Epidermal melanocyte (primary cell): ENCODE measurements at regions not wholly inside any gene's neighbourhood (a gene's known extent, or its start where the extent isn't known, plus 50 kb on each side); places are given as distances from the start of the nearest gene placed in this dataset.

Experiments
- DNase-seq: peaks from one replicate; pipeline ENCODE4 v3.0.0; 2011; ENCODE audit warnings: low spot score; ENCODE audit not compliant: insufficient read length

DNA sequence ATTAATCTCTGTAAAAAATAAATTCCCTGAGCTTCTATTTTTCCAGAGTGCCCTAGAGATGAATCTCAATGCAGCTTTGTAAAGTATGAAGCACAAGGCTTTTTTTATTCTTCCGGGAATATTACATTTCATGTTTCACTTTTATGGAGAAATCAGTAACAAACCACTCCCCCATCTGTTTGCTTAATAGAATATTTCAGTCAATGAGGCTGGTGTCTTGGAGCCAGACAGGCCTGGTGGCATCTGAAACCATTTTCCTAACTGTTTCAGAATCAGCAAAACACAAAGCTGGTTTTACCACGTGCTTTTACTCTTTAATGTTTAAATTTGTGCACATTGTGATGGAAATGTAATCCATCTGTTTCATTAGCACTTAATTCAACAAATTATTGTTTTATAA is 400.8 kb upstream of the HSF2 start:
- no peak for DNase-seq

DNA sequence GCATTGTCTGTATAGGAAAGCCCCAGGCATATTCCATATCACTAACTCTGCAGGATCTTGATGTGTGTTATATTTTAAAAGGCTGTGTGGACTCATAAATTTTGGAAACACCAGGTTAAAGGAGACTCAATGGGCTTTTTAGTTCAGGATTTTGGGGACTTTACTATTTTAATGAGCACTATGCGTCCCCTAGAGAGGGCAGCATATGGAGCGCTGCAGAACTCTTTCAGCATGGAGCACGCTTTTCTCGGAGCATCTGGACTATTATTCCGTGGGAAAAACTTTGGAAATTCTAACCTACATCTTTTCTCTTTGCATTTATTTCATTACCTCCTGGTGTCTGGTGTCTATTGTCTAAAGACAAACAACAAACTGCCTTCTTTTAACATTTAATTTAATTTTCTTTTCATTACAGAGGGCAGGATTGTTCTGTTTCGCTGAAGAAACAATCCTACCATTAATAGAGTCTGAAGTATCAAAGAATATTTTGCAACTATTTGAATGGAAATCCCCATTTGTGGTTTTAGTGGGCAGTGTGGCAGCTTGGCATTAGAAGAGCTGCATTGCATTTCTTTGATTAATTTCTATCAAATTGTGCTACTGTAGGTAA is 399.9 kb upstream of the HSF2 start:
- no peak for DNase-seq

DNA sequence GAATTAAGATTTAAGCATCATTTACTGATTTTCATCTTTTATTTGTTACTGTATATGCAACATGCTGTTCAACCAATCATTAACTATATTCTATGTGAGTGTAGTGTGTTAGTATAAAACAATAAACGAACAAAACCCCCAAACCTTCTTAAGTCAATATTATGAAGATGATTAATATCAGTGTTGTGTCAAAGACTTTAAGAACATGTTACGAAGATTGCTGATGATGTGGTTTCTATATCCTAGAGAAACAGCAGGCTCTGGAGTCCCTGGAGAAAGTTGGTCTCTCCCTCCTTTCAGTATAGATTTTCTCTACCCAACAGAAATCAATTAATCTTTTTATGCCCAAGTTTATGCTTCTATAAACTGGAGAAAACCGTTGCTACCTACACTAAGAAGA is 393.8 kb upstream of the HSF2 start:
- no peak for DNase-seq

DNA sequence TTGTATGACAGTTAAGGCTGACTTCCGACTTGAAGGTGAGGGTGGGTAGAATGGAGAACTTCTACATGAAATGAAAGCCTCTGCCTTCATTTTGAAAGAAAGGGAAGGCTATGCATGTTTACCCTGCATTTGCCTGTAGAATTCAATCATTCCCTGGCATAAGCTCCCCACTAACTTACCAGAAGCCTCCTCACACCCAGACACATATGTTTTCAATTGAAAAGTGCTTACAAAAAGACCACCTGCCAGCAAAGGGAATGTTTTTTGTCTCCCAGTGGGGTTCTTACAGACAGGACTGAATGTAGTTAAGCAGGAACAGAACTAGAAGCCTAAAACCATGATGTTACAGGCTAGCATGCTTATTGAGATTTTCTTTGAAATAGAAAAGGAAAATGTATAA is 392.1 kb upstream of the HSF2 start:
- DNase-seq = no peak

DNA sequence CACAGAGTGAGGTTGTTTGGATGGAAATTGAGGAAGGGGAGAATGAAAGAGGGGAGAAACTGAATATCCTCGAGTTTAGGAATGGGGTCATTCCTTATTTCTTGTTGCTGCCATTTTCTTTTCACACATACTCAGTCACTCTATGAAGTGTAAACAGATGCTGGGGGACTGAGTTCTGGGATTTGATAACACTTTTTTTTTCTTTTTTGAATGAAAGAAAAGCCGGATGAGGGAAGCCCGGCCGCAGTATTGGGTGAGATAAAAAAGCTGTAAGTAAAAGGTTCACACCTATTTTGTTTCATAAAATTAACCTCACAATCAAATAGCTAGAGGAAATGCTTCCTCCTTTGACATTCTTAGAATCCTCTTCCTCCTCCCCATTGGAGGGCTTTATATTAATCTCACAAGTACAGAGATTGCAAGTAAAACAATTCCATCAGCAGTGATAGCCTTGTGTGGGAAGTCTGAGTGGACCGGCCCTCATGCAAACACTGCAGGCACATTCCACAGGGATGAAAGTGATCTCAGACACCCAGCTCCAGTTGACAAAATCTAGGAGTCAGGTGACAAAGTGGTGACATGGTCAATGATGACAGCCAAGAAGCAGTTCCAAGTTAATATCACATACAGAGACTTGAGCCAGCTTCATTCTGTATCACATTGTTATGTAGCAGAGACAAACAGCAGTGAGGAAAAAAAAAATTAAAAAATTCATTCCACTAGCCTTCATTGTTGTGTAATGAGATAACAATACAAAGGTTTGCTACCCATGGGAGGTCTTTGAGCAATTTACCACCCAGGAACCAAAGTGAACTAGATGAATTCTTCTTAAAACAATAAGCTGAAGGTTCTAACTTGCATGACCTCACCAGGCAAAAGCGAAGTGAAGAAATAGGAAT is 391.1 kb upstream of the HSF2 start:
- no peak for DNase-seq

DNA sequence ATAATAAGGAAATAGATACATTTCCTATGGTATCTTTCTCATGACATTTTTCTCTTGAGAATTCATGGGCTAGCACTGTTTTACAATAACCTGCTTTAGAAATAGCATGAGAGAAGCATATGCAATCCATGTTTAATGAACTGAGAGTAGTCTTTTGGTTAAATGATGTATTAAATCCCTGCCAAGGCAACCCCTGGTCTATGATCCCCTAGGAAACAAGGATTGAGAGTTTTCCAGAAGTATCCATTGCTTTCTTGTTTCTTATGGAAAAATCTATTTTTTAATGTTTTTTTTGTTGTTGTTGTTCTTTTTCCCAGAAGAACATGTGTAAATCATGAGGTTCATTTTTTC is 390.5 kb upstream of the HSF2 start:
- no peak for DNase-seq

DNA sequence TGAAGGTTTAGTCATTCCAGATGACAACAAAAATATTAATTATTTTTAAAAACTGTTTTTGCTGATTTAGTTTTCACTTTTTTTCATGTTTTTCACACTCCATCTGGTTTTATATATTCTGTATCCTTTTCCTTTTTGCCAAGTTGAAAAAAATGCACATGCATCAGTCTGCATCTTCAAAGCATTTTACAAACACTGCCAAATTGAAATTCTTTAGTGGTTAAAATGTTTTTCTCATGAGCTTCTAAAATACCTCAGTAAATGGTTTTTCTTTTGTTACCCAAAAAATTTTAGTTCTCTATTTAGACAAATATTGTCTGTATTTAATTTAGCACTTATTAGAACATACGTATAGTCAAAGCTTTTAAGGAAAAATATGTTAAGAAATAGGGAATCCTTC is 386.9 kb upstream of the HSF2 start:
- no peak for DNase-seq

DNA sequence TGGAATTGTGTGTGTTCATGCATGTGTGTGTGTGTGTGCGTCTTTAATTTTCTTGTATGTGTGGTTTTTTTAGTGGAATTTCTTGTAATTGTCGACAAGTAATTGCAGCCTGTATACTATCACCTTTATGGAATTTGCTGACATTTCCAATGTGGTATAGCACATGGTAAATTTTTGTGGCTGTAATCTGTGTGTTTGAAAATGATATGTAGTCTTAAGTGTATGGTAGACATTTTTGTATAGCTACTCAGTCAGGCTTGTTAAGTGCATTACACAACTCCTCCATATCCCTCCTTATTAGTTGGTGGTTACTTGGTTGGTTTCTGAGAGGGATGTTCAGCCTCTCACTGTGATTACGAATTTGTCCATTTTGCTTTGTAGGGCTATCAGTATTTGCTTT is 384.5 kb upstream of the HSF2 start:
- DNase-seq = no peak

DNA sequence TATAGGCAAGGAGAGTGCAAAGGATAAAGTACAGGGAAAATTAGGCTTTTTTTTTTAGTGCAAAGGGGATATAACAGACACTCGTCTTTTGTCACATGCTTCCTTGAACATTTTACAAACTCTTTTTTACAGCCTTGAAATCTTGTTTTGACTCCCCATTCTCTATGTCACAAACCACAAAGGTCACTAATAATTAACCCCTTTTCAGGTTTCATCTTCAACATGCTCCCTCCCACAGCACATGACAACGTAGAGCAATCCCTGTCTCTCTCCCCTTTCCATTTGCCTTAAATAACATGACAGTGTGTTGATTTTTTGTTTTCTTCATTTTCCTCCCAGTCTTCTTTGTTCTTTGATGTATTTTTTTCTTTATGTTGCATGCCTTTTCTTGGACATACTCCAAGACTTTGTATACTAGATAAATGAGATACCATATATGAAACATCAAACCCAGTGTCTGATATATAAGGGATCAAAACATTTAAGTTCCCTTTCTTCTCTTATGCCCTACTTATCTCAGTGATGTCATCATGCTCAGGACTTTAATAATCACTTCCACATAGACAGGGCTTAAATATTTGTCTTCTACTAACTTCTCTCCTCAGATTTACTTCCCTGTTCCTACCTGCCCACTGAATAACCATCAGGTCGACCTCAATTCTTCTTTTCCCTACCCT is 378.7 kb upstream of the HSF2 start:
- DNase-seq = no peak

DNA sequence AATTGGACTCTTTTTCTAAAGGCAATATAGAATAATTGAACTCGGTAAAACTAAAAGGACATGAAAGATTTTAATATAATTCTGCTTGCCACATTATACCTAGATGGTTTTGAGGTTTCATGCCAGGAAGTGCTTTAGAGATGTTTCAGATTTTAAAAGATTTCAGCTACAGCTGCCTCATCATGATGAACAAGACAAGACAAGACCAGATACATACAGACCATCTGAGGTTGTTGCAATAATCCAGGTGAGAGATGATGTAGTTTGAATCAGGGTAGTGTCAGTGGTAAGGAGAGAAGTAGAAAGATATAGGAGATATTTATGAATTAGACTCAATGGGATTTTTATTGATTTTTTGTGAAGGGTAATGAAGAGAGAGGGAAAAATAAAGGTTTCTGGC is 374.3 kb upstream of the HSF2 start:
- DNase-seq = no peak

DNA sequence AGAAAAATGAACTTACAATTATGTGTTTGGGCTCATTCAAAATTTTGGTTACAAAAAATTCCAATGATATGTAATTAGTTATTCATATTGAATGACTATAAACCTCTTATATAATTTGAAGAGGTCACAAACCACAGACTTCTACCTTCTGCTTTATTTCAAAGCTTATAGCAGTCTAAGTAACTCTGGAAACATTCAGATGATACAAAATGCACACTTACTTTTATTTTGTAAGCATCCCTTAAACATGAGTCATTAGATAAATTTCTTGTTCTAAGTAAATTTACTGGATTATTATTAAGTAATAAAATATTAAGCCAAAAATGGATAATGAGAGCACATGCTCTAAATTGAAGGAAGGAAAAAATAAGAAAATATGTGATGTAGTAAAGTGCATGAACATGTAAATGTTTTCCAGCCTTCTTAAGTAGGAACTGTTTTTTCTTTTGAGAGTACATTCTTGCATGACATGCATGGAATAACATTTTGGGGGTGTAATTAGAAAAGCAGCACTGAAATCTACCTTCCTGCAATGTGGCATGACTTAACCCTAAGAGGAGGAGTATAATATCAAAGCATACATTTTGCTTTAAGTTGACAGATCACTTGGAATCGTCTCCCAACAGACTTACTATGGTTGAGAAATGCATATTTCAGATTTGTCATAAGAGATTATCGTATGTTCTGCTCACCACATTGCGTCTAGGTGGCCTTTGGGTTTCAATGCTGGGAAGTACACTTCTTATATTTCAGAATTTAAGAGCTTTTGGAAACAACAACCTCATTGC is 372.7 kb upstream of the HSF2 start:
- no peak for DNase-seq

DNA sequence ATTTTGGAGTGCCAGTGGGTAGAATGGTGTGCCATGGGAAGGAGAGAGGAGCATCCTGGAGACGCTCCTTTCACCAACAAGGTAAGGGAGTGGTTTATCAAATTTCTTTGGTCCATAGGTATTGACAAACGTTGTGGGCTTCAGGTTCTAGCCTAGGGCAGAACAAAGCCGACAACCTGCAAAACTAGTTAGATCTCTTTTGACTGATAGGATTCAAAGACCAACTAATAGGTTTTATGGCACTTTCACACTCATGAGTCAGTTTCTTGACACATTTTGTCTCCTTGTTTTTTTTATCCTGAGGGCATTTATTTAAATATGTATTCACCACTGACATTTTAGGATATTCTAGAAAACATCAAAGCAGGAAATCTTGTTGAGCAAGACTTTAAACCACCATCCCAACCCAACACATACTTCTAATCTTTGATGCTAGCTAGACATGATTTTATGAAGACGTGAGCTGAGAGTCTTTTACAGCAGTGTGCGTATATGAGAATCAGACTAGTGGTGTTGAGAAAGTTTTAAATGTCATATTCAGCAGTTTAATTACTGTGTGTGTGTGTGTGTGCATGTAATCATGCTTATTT is 370.4 kb upstream of the HSF2 start:
- DNase-seq = no peak

DNA sequence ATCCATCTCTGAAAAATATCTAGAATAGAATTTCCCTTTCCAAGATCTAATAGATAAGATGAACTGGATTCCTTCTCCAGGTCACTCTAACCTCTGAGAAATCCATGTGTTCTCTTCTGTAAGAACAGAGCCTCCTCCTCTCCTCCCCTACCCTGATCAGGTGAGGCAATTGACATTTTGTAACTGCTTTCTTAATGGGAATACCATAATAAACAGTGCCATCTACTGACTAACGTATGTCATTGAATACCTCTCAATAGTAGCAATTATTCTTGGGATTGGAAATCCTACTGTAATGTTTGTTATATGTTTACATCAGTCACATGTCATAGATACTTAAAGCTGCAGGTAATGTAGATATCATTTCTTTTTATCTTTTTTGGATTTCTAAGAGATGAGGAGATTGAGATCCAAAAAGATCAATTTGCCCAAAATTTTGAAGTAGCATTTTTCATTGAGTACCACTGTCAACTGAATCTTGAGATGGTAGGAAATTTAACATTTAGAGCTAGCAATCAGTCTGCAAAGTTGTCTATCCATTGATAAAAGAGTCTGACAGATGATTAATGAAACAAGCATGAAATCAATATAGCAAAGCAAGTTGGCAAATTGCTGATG is 365.8 kb upstream of the HSF2 start:
- DNase-seq = peak; percentile 49

DNA sequence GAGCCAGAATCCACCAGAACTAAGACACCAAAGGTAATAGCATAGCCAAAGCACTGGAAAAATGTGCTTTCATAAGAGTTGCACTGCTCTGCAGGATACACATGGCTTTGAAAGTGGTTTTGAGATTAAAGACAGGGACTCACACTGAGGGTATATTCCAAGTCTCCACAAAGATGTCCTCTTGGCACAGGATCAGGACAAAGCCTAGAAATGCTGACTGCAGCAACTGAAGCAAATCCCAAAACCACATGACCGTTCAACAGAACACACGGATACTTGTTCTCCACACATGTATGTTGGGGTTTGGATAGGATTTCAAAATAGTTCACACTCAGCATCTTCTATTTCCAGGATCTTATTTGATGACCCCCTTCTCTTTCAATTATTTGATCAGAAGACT is 364.3 kb upstream of the HSF2 start:
- DNase-seq = no peak

DNA sequence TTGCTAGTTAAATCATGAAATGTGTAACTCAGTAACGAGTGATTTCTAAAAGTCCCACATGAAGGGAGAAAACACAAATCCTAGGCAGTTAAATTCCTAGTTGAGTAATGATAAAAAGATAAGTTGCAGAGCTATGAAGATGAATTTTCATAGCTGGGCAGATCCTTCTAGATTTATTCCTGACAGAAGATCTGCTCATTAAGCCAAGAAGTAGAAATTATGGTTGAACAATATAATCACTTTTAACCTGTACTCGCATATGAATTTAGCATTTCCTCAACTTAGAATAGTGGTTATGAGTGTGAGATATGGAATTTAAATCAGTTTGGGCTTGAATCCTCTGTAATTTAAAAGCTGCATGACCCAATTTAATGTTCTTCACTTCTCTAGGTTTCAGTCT is 359.2 kb upstream of the HSF2 start:
- no peak for DNase-seq

DNA sequence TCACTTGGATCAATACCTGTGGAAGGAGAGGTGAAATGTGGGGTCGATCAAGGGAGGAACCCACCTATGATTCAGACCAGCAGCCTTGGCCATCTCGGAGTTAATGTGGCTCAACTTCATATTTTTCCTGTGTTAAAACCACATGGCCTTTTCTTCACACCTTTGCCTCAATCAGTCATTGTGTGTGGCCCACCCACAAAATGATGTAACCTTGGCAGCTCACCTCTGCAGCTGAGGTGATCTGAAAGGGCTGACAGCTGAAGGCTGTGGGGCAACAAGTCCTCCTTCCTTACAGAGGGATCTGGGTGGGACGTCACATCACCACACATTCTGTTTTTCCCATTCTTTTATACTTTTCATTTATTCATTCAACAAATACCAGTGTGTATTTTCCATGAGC is 357.1 kb upstream of the HSF2 start:
- DNase-seq = no peak

DNA sequence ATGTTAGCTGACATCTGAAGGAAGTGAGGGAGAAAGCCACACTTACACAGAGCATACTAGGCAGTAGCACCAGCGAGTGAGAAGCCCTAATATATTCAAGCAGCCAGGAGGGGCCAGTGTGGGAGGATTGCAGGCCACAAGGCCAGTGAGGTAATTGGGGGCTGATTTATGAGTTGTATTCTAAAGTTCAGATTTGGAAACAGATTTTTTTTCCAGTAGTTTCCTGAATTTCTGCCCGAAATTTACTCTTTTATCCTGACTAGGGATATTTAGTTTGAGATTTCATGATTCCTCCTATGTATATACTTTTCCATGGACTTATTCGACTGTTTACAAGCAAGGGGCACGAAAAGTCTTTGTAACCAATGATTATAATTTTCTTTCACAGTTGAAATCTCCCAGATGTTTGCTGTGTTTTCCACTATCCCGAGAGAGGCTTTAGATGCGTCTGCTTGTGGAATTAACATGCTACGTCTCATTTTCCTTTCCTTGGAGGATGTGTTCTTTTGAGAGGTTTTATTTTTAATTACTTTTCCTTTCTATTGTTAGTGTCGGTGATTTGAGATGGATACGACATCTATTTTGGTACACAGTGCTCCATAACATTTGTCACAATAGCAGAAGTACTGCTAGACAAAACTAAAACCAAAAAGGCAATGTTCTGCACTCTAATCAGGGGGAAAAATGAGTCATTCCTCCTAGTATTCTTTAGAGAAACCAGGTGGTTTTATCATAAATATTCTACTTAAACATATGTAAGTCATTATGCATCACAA is 356.3 kb upstream of the HSF2 start:
- no peak for DNase-seq

DNA sequence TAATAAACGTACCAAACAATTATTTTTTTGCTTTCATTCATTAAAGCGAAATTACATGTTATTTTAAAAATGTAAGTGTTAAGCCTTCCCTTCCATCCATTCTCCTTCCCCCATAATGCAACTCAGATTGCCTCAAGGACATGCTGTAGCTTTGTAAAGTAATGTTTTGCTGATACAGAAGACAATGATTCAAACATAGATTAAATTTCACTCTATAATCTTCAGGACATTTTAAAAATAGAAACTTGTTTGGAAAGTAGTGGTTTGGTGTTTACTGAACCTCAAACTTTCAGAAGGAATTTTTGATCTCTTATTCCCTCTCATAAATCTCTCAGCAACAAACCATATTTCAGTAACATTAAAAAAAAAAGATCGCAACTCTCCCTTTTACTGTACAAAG is 350.9 kb upstream of the HSF2 start:
- no peak for DNase-seq

DNA sequence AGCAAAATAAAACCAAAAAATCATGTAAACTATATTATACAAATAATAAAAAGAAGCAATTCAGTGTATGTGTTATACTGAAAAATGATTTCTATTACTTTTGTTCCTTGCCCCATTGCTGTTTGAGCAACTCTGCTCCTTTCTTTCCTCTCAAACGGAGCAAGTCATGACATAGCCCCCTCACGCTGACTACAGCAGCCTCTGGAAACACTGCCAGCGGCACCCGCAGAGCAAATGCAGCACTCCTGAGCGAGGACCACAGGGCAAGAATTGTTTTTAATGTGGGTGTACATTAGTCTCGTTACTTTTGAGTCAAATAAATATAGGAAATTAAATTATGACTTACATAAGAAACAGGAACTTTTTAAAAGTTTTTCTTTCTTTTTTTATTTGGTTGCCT is 350.1 kb upstream of the HSF2 start:
- DNase-seq = no peak

DNA sequence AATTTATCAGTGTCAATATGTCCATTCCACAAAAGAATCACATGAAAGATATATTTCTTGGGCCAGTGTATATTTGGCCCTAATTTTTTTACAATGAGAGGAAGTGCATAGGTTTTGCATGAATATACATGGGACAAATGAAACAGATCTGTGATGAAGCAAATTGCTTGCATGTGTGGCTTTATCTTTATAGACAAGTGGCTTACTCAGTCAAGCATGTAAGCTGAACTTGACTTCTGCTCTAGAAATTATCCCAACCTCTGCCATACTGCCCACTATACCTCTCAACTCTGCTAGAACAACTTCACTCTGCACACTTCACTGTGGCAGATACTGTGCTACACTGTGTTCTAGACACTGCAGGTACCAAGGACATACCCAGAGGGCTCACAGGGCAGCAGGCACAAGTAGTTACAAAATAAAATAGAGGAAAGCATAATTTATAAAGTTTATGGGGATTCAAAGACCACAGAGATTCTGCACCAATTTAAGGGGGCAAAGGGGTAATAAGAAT is 349.2 kb upstream of the HSF2 start:
- no peak for DNase-seq
